ENCODE measurements at regions not wholly inside any gene's neighbourhood (a gene's known extent, or its start where the extent isn't known, plus 50 kb on each side); places are given as distances from the start of the nearest gene placed in this dataset.
A peak's percentile ranks its signal among the peaks of the same experiment; 100 is the strongest.

- 77 to 93% (median 87%) methylated on average over 2 of the region's 2 CpGs for WGBS, 5 donors
- Histone ChIP-seq H3K27ac (peak overlapping the region in 3 of 8 donors; percentile 49 to 74 (median 73)), H3K4me1 (peaks cover 0 to 11% (median 0%) of the 10 kb centered on the region in 6 donors), H3K36me3 (no peaks in the 10 kb centered on the region), H3K9me3 (peaks cover 0 to 12% (median 9%) of the 10 kb centered on the region in 8 donors), H3K4me3 (no peak overlapping the region), H3K27me3 (replicated peaks in 1 of 7) (no peaks in the 10 kb centered on the region)
- TF ChIP-seq POLR2AphosphoS5 (IDR thresholded peaks at IDR 0.05) (no peak), POLR2A (IDR thresholded peaks at IDR 0.05) (no peak), CTCF (IDR thresholded peaks at IDR 0.05 in 8 of 11, conservative IDR thresholded peaks at IDR 0.05 in 3 of 11) (no peak)
- no peak for DNase-seq
- intact Hi-C loops (cut with DNase I; ENCODE audit: low total_unique reads) = no loop called here
Measured at GRCh38 chr6:154579046-154579445, 68.6 kb upstream of the CNKSR3 start.

GRCh38 chr6:154579485-154579884, 69.0 kb upstream of the CNKSR3 start:
- no peak for TF ChIP-seq CTCF (IDR thresholded peaks at IDR 0.05 in 8 of 11, conservative IDR thresholded peaks at IDR 0.05 in 3 of 11)
- TF ChIP-seq POLR2AphosphoS5 (IDR thresholded peaks at IDR 0.05) = no peak
- no peak for TF ChIP-seq POLR2A (IDR thresholded peaks at IDR 0.05)
- Histone ChIP-seq H3K4me1 (peaks cover 0 to 11% (median 0%) of the 10 kb centered on the region in 6 donors), H3K27me3 (replicated peaks in 1 of 7) (no peaks in the 10 kb centered on the region), H3K4me3 (no peak overlapping the region), H3K9me3 (peaks cover 0 to 12% (median 9%) of the 10 kb centered on the region in 8 donors), H3K36me3 (no peaks in the 10 kb centered on the region), H3K27ac (no peak overlapping the region)
- intact Hi-C loops (cut with DNase I; ENCODE audit: low total_unique reads) = no loop called here
- 51 to 64% (median 60%) methylated on average over 3 of the region's 3 CpGs for WGBS, 5 donors
- no peak for DNase-seq

GRCh38 chr6:154580397-154581135, 70.1 kb upstream of the CNKSR3 start:
- Histone ChIP-seq H3K27ac (no peak overlapping the region), H3K36me3 (no peaks in the 10 kb centered on the region), H3K27me3 (replicated peaks in 1 of 7) (no peaks in the 10 kb centered on the region), H3K4me3 (no peak overlapping the region), H3K4me1 (peaks cover 0 to 11% (median 0%) of the 10 kb centered on the region in 6 donors), H3K9me3 (peaks cover 0 to 12% (median 9%) of the 10 kb centered on the region in 8 donors)
- intact Hi-C loops (cut with DNase I; ENCODE audit: low total_unique reads) = no loop called here
- DNase-seq = no peak
- TF ChIP-seq CTCF (IDR thresholded peaks at IDR 0.05 in 8 of 11, conservative IDR thresholded peaks at IDR 0.05 in 3 of 11) = no peak
- no peak for TF ChIP-seq POLR2A (IDR thresholded peaks at IDR 0.05)
- no peak for TF ChIP-seq POLR2AphosphoS5 (IDR thresholded peaks at IDR 0.05)

- intact Hi-C loops (cut with DNase I; ENCODE audit: low total_unique reads) = no loop called here
- Histone ChIP-seq H3K4me1 (peaks cover 0 to 11% (median 0%) of the 10 kb centered on the region in 6 donors), H3K4me3 (no peak overlapping the region), H3K9me3 (peaks cover 0 to 12% (median 9%) of the 10 kb centered on the region in 8 donors), H3K27ac (no peak overlapping the region), H3K36me3 (no peaks in the 10 kb centered on the region), H3K27me3 (replicated peaks in 1 of 7) (no peaks in the 10 kb centered on the region)
- no peak for DNase-seq
- 76 to 90% (median 83%) methylated on average over 1 of the region's 1 CpG for WGBS, 5 donors
- no peak for TF ChIP-seq CTCF (IDR thresholded peaks at IDR 0.05 in 8 of 11, conservative IDR thresholded peaks at IDR 0.05 in 3 of 11)
- no peak for TF ChIP-seq POLR2AphosphoS5 (IDR thresholded peaks at IDR 0.05)
- TF ChIP-seq POLR2A (IDR thresholded peaks at IDR 0.05) = no peak
Measured at GRCh38 chr6:154582696-154583095, 72.2 kb upstream of the CNKSR3 start.
